Testis (tissue), 2 donors: ENCODE measurements at regions not wholly inside any gene's neighbourhood (a gene's known extent, or its start where the extent isn't known, plus 50 kb on each side); places are given as distances from the start of the nearest gene placed in this dataset.

Source experiments
- DNase-seq: peaks from one replicate; pipeline ENCODE4 v3.0.0-alpha.2; 2019
- H3K27ac ChIP-seq, 2 donors: fragments of 200-600 bp; sonication (generic); one replicate each; pipeline ENCODE4 v1.5.1; 2019
- H3K27me3 ChIP-seq: fragments of 200-600 bp; sonication (generic); one replicate; pipeline ENCODE4 v1.5.1; 2019
- H3K36me3 ChIP-seq: fragments of 200-600 bp; sonication (generic); one replicate; pipeline ENCODE4 v1.5.1; 2017; ENCODE audit warnings: low read depth; ENCODE audit errors: missing control alignments
- H3K4me1 ChIP-seq: fragments of 200-600 bp; sonication (generic); one replicate; pipeline ENCODE4 v1.5.1; 2019
- H3K4me3 ChIP-seq, 2 donors: fragments of 200-600 bp; sonication (generic); one replicate each; pipeline ENCODE4 v1.5.1; 2017 to 2019
- H3K9me3 ChIP-seq: fragments of 200-600 bp; sonication (generic); one replicate; pipeline ENCODE4 v1.5.1; 2017
- POLR2A ChIP-seq: fragments of 450-650 bp; IDR thresholded peaks from one replicate; pipeline ENCODE4 v1.6.1; 2017; ENCODE audit warnings: antibody characterized with exemption, mild to moderate bottlenecking, moderate library complexity
- WGBS, 2 donors: methylation state at CpG; one replicate each; pipeline ENCODE4 v1.1.5; 2018; 5-methylcytosine and 5-hydroxymethylcytosine counted together
- intact Hi-C: fragments of 100-400 bp; cut with DNase I; formaldehyde crosslinking; loops from one replicate; pipeline ENCODE4 v1.15.1; 2023; ENCODE audit warnings: low total_unique reads
- TF ChIP-seq, protein P1 (sequence below), 3 experiments: fragments of 450-650 bp in 2 of 3; fragments of 200-600 bp in 1 of 3; sonication (generic) in 1 of 3; IDR thresholded peaks; one replicate each; pipeline ENCODE4 v1.5.1; 2016 to 2019; ENCODE audit warnings: antibody characterized with exemption in 3 of 3, mild to moderate bottlenecking in 2 of 3, moderate library complexity in 1 of 3

DNA sequence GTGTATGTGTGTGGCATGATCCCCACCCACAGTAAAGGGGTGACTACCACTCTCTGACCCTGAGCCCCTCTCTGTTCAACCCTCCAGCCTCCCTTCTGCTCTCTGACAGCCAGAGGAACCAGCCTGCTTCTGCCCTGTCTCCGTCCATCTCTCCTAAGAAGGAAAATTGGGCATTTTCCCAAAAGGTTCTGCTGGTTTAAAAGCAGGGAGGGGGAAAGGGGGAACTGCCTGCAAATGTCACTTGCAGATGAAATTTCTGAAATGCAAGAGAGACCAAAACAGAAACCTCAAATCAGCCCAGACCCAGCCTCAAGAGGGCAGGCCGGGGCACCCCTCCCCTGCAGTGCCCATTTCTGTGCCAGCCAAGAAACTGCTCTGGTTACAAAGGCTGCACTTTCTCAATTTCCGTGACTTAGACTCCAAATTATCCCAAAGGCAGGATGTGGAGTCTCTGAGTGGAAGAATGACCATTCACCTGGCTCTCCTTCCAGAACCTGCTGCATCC lies 197.9 kb downstream of the RBFOX3 start:
- no peak for DNase-seq
- H3K27ac ChIP-seq = no peak overlapping the region
- H3K27me3 ChIP-seq = no peaks in the 10 kb centered on the region
- intact Hi-C loops = no loop called here
- no peak overlapping the region for H3K4me3 ChIP-seq
- 75 to 81% methylated on average over 3 of the region's 3 CpGs for WGBS, 2 donors
- H3K4me1 ChIP-seq = no peaks in the 10 kb centered on the region
- TF ChIP-seq, protein P1, sequence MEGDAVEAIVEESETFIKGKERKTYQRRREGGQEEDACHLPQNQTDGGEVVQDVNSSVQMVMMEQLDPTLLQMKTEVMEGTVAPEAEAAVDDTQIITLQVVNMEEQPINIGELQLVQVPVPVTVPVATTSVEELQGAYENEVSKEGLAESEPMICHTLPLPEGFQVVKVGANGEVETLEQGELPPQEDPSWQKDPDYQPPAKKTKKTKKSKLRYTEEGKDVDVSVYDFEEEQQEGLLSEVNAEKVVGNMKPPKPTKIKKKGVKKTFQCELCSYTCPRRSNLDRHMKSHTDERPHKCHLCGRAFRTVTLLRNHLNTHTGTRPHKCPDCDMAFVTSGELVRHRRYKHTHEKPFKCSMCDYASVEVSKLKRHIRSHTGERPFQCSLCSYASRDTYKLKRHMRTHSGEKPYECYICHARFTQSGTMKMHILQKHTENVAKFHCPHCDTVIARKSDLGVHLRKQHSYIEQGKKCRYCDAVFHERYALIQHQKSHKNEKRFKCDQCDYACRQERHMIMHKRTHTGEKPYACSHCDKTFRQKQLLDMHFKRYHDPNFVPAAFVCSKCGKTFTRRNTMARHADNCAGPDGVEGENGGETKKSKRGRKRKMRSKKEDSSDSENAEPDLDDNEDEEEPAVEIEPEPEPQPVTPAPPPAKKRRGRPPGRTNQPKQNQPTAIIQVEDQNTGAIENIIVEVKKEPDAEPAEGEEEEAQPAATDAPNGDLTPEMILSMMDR (IDR thresholded peaks at IDR 0.05) = no peak
- no peak for TF ChIP-seq POLR2A
- H3K36me3 ChIP-seq = no peaks in the 10 kb centered on the region
- H3K9me3 ChIP-seq = no peaks in the 10 kb centered on the region

DNA sequence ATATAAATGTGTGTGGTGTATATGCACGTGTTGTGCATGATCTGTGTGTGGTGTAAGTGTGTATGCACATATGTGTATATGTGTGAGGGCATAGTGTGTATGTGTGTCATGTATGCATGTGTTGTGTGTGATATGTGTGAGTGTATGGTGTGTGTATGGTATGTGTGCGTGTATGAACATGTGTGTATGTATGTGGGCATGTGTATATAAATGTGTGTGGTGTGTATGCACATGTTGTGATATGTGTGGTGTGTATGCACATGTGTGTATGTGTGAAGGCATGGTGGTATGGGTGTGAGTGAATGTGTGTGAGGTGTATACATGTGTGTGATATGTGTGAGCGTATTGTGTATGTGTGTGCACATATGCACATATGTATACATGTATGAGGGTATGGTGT lies 198.7 kb downstream of the RBFOX3 start:
- Histone ChIP-seq H3K27ac (no peak overlapping the region), H3K4me3 (no peak overlapping the region), H3K4me1 (no peaks in the 10 kb centered on the region), H3K36me3 (no peaks in the 10 kb centered on the region), H3K9me3 (no peaks in the 10 kb centered on the region), H3K27me3 (no peaks in the 10 kb centered on the region)
- DNase-seq = no peak
- intact Hi-C loops = no loop called here
- 86 to 88% methylated on average over 3 of the region's 3 CpGs for WGBS, 2 donors
- TF ChIP-seq POLR2A = no peak
- TF ChIP-seq, protein P1 (IDR thresholded peaks at IDR 0.05) = no peak

DNA sequence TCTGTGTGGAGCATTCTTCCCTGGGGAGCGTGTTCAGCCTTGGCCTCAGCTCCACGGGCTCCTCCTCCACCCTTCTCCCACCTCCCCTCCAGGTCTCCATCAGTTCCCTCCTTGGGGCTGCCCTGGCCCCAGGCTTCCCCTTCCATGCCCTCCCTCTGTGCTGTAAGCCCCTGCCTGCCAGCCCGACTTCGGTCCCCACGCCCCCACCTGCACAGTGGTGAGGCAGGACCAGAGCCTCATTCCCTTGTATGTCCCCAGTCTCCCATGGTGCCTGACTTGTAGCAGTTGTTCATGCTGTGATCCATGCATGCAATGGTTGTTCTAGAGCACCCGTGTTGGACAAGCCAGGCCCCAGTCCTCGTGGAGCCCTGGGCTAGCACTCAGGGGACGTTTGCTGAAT lies 199.4 kb downstream of the RBFOX3 start:
- H3K4me3 ChIP-seq = no peak overlapping the region
- no peaks in the 10 kb centered on the region for H3K4me1 ChIP-seq
- H3K27ac ChIP-seq = no peak overlapping the region
- WGBS, 2 donors = 71 to 74% methylated on average over 8 of the region's 8 CpGs
- TF ChIP-seq POLR2A = no peak
- TF ChIP-seq, protein P1 (IDR thresholded peaks at IDR 0.05) = no peak
- no peak for DNase-seq
- H3K9me3 ChIP-seq = no peaks in the 10 kb centered on the region
- H3K36me3 ChIP-seq = no peaks in the 10 kb centered on the region
- intact Hi-C loops = no loop called here
- H3K27me3 ChIP-seq = no peaks in the 10 kb centered on the region

DNA sequence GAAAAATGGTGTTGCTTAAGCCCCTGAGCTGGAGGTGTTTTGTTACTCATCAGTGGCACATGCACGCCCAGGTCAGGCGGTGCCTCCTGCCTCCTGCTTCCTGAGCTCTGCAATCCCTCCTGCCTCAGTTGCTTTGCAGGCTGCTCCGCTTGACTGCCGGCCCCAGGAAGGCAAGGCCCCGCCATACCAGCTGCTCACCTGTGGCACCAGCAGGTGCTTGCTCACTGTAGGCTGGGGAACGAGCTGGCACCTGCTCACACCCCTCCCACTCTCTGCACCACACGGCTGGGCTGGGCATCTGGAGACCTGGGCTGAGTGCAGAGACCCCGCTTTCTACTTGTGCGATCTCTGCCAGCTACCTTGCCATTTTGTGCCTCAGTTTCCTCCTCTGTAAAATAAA lies 200.2 kb downstream of the RBFOX3 start:
- Histone ChIP-seq H3K4me3 (no peak overlapping the region), H3K36me3 (no peaks in the 10 kb centered on the region), H3K9me3 (no peaks in the 10 kb centered on the region), H3K27ac (no peak overlapping the region), H3K4me1 (no peaks in the 10 kb centered on the region), H3K27me3 (no peaks in the 10 kb centered on the region)
- 90 to 95% methylated on average over 9 of the region's 9 CpGs for WGBS, 2 donors
- TF ChIP-seq POLR2A = no peak
- intact Hi-C loops = no loop called here
- no peak for DNase-seq

- intact Hi-C loops = no loop called here
- Histone ChIP-seq H3K9me3 (no peaks in the 10 kb centered on the region), H3K4me1 (no peaks in the 10 kb centered on the region), H3K4me3 (no peak overlapping the region), H3K27ac (no peak overlapping the region), H3K36me3 (no peaks in the 10 kb centered on the region), H3K27me3 (no peaks in the 10 kb centered on the region)
- 52 to 59% methylated on average over 11 of the region's 11 CpGs for WGBS, 2 donors
- DNase-seq = no peak
- TF ChIP-seq, protein P1 (IDR thresholded peaks at IDR 0.05) = no peak
- TF ChIP-seq POLR2A = no peak
Measured at GRCh38 chr17:79408251-79408650, 202.6 kb downstream of the RBFOX3 start.
